ENCODE measurements at regions not wholly inside any gene's neighbourhood (a gene's known extent, or its start where the extent isn't known, plus 50 kb on each side); places are given as distances from the start of the nearest gene placed in this dataset.

GRCh38 chr6:120214088-120214499, 864.5 kb upstream of the MAN1A1 start:
- no peak for DNase-seq (ENCODE audit: low spot score)
- intact Hi-C loops (cut with DNase I): no loop called here

- intact Hi-C loops (cut with DNase I): no loop called here
- DNase-seq (ENCODE audit: low spot score): no peak
Measured at GRCh38 chr6:120211955-120212792, 862.6 kb upstream of the MAN1A1 start.

GRCh38 chr6:120202878-120203277, 853.3 kb upstream of the MAN1A1 start:
- intact Hi-C loops (cut with DNase I): no loop called here
- DNase-seq (ENCODE audit: low spot score): no peak

GRCh38 chr6:120200853-120201252, 851.3 kb upstream of the MAN1A1 start:
- intact Hi-C loops (cut with DNase I): no loop called here
- no peak for DNase-seq (ENCODE audit: low spot score)

- no peak for DNase-seq (ENCODE audit: low spot score)
- intact Hi-C loops (cut with DNase I): no loop called here
Measured at GRCh38 chr6:120198033-120198432, 848.5 kb upstream of the MAN1A1 start.

- intact Hi-C loops (cut with DNase I): no loop called here
- DNase-seq (ENCODE audit: low spot score): no peak
Measured at GRCh38 chr6:120186080-120186479, 836.5 kb upstream of the MAN1A1 start.

- no peak for DNase-seq (ENCODE audit: low spot score)
- intact Hi-C loops (cut with DNase I): no loop called here
Measured at GRCh38 chr6:120173250-120173649, 823.7 kb upstream of the MAN1A1 start.

- intact Hi-C loops (cut with DNase I): no loop called here
- DNase-seq (ENCODE audit: low spot score): no peak
Measured at GRCh38 chr6:120164531-120164930, 815.0 kb upstream of the MAN1A1 start.

- intact Hi-C loops (cut with DNase I): no loop called here
- DNase-seq (ENCODE audit: low spot score): no peak
Measured at GRCh38 chr6:120157873-120158272, 808.3 kb upstream of the MAN1A1 start.

GRCh38 chr6:120147071-120147871, 797.7 kb upstream of the MAN1A1 start:
- peak; percentile 16 for DNase-seq (ENCODE audit: low spot score)
- intact Hi-C loops (cut with DNase I): no loop called here

GRCh38 chr6:120141601-120142000, 792.0 kb upstream of the MAN1A1 start:
- DNase-seq (ENCODE audit: low spot score): no peak
- intact Hi-C loops (cut with DNase I): no loop called here

GRCh38 chr6:120137492-120137891, 787.9 kb upstream of the MAN1A1 start:
- DNase-seq (ENCODE audit: low spot score): no peak

GRCh38 chr6:120129228-120129627, 779.7 kb upstream of the MAN1A1 start:
- no peak for DNase-seq (ENCODE audit: low spot score)
- intact Hi-C loops (cut with DNase I): loop anchor here in 1 of 2 donors (10.0 kb wide), 1 partner anchor 1036 kb away; no protein-coding TSS in a partner anchor

More at GRCh38 chr6:120137492-120137891, 787.9 kb upstream of the MAN1A1 start:
- intact Hi-C loops (cut with DNase I): no loop called here

- intact Hi-C loops (cut with DNase I): loop anchor here in 1 of 2 donors (10.0 kb wide), 1 partner anchor 1042 kb away; no protein-coding TSS in a partner anchor
- DNase-seq (ENCODE audit: low spot score): no peak
Measured at GRCh38 chr6:120122401-120122800, 772.8 kb upstream of the MAN1A1 start.

GRCh38 chr6:120116343-120116742, 766.8 kb upstream of the MAN1A1 start:
- intact Hi-C loops (cut with DNase I): no loop called here
- no peak for DNase-seq (ENCODE audit: low spot score)

- intact Hi-C loops (cut with DNase I): no loop called here
- no peak for DNase-seq (ENCODE audit: low spot score)
Measured at GRCh38 chr6:120112980-120113379, 763.4 kb upstream of the MAN1A1 start.

GRCh38 chr6:120111001-120111400, 761.4 kb upstream of the MAN1A1 start:
- intact Hi-C loops (cut with DNase I): no loop called here
- no peak for DNase-seq (ENCODE audit: low spot score)

- intact Hi-C loops (cut with DNase I): no loop called here
Measured at GRCh38 chr6:120108061-120108795, 758.7 kb upstream of the MAN1A1 start.

GRCh38 chr6:120103618-120104017, 754.1 kb upstream of the MAN1A1 start:
- no peak for DNase-seq (ENCODE audit: low spot score)
- intact Hi-C loops (cut with DNase I): no loop called here

More at GRCh38 chr6:120108061-120108795, 758.7 kb upstream of the MAN1A1 start:
- DNase-seq (ENCODE audit: low spot score): no peak

All from posterior vena cava (tissue), 2 donors.